Inferior parietal cortex (tissue), 1 donor: ENCODE measurements at regions not wholly inside any gene's neighbourhood (a gene's known extent, or its start where the extent isn't known, plus 50 kb on each side); places are given as distances from the start of the nearest gene placed in this dataset.

Experiments used
- DNase-seq: peaks from one replicate; pipeline ENCODE4 v3.0.0-alpha.2; 2016; ENCODE audit errors: extremely low spot score

DNA sequence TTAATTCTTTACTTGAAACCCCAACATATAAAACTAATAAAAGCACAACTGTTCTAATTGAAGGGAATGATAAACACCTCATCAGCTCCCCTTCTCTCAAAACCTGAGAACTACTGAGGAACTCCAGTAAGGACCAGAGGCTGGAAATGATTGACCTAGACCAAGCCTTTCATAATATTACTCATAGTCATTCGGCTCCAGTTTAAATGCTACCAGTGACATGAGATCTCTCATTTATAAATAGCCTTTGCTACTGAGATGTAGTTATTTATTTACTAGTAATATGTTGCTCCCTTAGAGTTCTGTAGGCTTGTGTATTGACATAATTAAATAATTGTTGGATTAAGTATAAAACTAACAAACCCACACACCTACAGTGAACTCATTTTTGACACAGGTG is 209.8 kb upstream of the PRMT6 start:
- DNase-seq = no peak

DNA sequence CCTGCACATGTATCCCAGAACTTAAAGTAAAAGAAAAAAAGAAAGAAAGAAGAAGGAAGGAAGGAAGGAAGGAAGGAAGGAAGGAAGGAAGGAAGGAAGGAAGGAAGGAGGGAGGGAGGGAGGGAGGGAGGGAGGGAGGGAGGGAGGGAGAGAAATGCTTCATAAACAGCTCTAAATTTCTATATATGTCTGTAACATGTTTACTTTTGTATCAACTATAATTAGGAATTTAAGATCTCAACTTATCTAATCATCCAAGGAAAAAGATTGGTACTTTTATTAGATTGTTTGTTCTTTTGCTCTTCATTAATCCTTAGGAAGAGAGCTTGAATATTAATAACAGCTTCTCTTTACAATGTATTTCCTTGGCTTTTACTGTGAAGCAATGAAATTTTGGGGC is 195.4 kb upstream of the PRMT6 start:
- no peak for DNase-seq

DNA sequence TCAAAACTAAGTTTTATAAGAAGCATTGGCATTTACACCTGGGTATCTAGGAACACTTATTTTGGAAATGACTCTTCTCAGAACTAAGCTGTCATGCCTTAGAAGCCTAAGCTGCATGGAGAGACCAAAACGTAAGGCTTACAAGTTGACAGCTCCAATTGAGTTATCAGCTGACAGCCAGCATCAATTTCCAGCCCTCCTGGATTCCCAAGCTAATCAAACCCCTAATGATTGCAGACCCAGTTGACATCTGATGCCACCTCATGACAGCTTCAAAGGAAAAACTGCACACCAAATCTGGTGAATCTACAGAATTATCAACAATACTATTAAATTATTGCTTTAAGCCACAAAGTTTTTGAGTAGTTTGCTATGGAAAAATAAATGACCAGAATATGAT is 187.6 kb upstream of the PRMT6 start:
- DNase-seq = no peak

DNA sequence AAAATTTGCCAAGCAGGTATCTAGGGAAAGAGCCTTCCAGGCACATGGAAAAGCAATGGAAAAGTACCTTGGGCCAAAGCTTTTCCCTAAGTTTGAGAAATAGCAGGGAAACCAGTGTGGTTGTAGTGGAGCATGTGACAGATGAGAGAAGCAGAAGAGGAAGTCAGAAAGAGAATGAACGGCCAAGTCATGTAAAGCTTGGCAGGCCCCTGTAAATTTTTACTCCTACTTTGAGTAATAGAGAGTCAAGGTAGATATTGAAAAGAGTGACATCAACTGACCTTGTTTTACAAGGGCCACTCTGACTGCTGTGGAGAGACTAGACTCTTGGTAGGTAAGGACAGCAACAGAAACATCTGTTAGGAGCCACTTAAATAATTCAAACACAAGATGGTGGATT is 180.9 kb upstream of the PRMT6 start:
- DNase-seq = no peak

DNA sequence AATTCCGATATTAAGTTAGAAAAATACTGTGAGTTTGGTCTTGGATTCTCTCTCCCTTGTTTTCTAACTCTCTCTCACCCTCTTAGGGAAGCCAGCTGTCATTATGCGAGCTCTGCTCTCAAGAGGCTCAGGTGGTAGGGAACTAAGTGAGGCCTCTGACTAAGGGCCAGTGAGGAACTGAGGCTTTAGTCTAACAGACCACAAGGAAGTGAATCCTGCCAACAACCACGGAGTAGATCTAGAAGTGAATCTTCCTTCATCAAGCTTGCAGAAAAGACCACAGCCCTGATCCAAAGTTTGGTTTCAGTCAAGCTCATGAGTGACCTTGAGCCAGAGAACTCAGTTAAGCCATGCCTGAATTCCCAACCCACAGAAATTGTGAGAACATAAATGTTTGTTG is 180.1 kb upstream of the PRMT6 start:
- no peak for DNase-seq

DNA sequence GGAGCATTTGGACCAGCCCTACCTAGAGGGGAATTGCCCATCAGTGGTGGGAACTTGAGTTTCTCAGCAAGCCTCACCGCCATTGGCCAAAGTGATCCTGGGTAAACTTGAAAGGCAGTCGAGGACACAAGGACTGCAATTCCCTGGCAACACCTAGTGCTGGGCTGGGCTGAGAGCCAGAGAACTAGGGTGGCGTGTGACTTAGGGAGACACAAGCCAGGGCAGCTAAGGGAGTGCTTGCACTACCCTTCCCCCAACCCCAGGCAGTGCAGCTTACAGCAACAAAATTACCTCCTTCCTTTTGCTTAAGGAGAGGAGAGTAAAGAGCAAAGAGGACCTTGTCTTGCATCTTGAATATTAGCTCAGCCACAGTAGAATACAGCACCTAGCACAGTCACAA is 176.9 kb upstream of the PRMT6 start:
- no peak for DNase-seq

DNA sequence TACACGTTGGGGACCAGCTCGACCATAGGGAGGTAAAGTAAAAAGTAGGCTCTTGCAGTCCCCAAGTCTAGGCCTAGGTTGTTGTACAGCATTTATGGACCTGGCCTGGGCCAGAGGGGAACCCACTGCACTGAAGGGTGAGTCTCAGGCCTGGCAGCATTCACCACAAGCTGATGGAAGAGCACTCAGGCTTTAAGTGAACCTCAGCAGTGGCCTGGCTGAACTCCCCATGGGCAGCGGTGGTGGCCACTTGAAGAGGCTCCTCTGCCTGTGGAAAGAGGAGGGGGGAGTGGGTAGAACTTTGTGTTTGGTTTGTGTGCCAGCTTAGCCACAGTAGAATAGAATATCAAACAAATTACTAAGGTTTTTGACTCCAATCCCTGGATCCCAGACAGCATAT is 176.2 kb upstream of the PRMT6 start:
- no peak for DNase-seq

DNA sequence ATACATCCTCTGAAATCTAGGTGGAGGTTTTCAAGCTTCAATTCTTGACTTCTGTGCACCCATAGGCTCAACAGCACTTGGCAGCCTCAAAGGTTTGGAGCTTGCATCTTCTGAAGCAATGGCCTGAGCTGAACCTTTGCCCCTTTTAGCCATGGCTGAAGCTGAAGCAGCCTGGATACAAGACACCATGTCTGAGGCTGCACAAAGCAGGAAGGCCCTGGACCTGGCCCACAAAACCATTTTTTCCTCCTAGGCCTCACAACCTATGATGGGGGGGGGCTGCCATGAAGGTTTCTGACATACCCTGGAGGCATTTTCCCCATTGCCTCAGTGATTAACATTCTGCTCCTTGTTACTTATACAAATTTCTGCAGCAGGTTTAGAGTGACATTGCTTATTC is 173.3 kb upstream of the PRMT6 start:
- DNase-seq = no peak

DNA sequence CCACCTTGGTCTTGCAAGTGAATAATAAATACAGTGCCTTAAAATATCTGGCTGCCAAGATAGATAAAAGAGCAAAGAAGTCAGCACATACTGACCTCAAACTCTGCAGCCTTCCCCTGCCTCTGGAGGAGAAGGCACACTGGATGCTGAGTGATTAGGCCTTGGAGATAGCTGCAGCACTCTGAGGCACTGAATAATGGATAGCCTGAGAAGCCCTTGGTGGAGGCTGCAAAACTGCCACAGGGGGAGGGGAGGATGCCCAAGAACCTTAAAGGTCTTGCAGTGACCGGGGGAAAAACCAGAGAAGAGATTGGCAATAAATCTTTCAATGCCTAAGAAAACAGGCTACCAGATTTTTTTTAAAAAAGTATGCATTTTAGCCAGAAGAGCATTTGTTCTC is 167.4 kb upstream of the PRMT6 start:
- DNase-seq = no peak

DNA sequence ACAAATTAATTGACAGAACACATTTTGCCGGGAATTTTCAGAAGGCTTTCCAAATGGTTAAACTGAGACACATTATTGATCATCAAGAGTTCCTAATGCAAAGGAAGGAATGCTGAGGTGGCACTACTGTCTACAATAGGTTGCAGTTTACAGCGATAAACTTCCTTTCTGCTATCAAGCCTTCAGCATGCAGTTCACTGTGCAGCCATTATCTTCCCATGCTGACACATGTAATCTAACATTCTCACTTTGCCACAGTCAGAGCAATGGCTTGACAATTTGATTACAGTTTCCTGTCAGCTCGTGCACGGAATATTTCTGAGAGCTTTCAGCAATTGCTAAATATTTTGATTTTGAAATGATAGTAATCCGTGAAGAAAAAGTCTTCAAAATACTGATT is 166.9 kb upstream of the PRMT6 start:
- no peak for DNase-seq

DNA sequence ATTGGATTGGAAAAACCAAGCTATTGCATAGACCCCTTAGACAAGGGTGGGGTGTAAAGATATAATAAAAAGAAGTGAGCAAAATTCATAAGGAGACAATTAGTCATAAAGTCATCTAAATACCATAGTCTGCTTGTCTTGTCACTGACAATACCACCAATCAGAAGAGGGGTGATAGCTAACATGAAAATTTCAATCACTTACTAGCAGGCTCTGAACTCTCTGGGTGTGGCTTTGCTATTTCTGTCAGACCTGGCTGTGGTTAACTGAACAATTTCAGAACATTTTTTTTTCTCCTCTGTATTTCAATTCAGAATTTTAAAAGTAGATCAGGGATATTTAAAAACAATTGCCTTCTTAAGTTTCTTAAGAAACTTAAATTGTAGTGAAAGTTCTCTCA is 158.5 kb upstream of the PRMT6 start:
- DNase-seq = no peak

DNA sequence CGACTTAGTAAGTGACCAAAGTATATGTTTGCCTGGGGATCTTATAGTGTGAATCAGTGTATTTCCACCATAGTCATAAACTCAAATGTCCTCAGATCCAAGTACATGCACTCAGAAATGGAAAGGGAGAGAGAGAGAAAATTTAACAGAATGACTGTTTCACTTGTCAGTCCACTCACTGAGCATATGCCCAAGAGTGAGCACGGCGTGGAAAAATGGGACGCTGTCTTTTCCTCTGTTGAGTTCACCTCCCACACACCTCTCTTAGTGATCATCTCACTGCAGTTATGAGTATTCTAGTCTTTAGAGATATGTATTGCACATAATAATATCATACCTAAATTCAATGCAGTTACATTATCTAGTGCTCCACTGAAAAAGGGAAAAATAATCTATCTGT is 156.8 kb upstream of the PRMT6 start:
- DNase-seq = peak; percentile 8

DNA sequence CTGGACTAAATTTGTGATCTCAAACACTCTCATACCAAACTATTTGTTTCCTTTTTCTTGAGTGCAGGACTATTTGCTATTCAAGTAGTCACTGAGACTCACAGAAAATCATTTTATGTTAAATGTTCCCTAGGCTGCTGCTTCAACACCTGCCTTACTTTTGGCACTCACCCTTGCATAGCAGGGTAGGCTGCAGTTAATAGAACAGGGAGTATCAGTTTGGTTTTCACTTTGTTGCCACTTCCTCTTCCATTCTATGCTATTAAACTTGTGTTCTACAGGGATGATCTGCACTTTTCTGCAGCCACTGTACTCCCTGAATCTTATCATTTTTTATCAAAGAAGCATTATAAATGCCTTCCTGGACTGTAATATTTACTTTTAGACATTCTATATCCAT is 148.7 kb upstream of the PRMT6 start:
- DNase-seq = no peak

DNA sequence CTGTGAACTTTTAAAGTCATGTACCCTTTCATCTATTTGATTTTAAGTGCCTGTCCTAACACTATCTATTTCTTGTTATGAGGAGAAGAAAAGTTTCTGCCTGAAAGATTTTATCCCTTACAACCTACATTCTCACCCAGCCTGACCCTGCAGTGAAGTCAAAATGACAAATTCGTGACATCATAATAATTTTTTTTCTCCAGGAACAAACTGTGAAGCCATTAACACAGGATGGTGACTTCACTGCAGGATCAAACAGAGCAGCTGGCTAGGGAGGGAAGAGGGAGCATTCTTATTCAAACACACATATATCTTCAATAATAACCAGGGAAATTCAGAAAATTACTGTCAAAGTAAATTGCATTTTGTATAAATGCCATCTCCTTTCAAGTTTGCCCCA is 147.8 kb upstream of the PRMT6 start:
- DNase-seq = no peak

DNA sequence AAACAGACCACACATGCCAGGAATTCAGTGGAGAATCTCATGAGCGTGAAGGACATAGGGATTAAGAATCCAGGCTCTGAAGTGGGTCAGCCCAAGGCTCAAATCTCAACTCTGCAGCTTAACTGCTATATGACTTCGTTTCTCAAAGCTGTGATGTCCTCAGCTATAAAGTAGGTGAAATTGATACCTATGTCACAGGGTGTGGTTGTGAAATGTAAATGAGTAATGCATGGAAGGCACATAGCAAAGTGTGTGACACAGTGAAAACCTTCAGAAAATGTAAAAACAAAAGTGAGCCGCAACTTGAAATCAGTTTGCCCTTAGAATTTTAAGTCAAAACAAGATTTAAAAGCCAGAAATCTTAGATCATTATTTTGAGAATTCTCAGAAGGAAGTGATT is 145.7 kb upstream of the PRMT6 start:
- no peak for DNase-seq

DNA sequence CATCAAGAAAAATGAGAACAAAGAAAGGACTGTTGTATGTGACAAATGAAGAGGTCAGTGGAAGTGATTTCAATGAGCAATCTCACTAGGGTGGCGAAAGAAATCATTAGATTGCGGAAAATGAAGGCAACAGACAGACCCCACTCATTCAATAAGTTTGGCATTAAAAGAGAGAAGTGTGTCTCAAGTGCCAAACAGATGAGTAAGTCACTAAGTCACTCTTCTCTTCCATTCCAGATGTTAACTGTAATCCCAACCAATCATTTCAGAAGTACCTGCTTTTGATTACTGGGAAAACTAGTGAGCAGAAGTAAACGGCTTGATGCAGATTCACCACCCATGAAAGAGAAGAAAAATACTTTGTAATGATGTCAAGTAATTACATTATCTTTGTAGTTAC is 144.3 kb upstream of the PRMT6 start:
- DNase-seq = no peak

DNA sequence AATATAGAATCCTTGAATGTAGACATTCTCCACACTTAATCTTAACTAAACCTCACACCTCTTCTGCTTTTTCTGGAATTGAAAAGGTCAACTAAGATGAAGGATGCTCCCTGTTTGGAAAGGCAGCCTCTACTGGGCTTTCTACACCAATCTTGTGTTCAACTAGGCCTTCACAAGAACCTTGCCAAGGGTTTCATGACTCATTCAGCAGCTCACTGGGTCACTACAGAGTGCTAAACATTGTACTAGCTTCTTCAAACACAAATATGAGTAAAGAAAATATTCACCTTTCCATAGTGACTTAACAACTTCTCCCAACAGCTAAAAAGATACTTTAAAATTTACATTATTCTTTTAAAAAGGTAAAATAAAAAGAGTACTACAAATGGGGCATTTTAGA is 135.3 kb upstream of the PRMT6 start:
- DNase-seq = no peak

DNA sequence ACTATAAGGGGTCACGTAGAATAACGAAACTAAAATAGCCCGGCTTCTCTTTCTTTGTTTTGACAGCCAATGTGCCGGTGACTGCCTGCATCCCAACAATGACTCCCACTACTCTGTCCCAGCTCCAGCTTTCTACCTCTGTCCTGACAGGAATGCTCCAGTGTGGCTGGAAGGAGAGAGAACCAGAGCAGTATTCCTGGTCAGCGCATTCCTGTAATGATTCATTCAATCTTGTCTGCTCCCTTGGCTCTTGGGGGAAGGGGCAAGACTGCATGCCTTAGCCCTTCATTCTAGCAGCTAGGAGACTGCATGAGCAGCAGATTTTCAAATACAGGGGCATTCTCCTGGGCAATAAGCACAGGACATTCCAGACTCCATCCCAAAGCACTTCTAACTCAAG is 132.1 kb upstream of the PRMT6 start:
- no peak for DNase-seq

DNA sequence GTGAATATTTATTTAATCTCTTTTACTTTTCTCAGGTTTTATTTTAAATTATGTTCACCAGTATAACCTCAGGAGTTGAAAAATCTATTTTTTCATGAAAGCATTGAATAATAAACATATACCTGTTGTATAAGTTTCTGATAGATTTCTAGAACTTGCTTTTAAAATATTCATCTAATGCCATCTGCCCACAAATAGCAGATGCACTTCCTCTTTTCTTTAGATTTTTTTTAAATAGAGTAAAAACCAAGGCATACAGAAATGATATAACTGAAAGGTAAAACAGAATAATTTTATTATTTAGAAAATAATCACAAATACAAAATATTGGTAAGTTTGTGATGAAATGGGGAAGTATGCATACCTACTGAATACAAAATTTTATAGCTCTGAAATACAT is 130.7 kb upstream of the PRMT6 start:
- DNase-seq = no peak

DNA sequence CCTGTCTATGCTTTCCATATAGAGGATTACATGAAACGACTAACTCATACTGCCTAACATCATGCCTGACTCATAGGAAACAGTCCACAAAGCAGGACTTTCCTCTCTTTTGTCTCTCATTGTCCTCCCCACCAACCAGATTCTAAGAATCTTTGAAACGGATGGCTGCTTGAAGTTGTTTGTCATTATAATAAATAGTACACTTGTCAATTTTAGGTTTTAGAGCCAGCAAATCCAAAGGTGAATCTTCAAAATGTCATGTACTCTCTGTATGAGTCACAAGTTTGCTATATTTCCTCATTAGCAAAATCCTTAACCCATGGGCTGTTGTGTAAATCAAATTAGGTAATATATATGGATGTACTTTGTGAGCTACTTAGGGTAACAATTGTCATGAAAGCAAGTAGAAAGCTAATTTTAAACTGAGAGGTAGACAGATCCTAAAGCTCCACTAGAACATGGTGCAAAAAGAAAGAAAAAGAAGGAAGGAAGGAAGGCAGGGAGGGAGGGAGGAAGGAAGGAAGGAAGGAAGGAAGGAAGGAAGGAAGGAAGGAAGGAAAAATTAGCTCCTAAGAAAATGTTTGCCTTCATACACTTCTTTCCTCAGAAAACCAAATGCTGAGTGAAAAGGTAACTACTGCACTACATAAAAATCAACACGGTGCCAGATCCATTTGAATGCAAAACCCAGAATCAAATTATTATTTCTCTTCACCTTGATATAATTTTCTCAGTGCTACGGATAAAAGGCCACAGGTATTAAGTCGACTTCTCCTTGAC is 129.5 kb upstream of the PRMT6 start:
- no peak for DNase-seq

DNA sequence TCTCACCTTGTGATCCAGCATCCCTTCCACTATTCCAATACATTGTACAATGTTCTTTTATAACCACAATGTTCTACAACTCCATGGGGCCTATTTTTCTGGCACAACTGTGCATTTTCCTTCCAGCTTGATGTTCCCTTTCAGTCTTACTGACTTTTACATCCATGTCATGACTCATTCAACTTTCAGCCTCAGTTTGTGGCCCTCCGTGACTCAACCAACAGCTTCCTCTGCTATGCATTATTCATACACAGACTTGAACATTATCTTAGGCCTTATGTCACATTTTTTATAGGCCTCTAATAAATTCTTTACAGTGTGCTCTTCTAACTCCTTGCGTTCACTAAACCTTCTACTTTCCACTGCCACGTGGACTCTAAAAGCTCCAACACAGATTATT is 119.4 kb upstream of the PRMT6 start:
- DNase-seq = no peak

DNA sequence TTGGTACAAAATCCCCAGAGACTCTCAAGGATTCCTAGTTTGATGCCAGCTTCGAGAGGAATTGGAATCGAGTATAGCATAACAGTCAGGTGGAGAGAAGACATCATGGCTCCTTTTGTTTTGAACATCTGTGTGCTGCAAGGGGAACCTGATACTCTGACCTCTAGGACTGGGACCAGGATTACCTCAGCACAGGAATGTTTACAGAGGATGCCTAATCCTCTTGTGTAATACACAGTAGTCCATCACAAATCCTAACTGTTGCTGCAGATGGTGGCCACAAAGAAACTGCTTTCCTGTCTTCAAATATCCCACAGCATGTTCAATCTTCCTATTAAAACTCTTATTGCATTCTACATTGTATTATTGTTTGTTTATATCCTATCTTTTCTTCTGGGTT is 111.8 kb upstream of the PRMT6 start:
- DNase-seq = no peak

DNA sequence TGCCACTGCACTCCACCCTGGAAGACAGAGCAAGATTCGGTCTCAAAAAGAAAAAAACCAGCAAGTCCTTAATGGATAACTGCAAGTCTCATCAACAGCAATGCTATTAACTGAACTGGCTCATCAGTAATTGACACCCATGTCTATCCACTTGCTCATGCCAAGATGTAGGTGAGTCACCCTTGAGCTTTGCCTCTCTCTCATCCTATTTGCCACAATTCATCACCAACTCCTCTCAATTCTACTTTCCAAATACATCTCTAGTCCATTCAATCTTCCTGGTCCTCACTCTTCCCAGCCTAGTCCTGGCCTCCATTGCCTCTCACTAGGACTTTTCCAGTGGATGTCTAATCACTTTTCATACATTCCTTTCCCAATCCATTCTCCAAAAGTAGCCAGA is 103.7 kb upstream of the PRMT6 start:
- DNase-seq = no peak

DNA sequence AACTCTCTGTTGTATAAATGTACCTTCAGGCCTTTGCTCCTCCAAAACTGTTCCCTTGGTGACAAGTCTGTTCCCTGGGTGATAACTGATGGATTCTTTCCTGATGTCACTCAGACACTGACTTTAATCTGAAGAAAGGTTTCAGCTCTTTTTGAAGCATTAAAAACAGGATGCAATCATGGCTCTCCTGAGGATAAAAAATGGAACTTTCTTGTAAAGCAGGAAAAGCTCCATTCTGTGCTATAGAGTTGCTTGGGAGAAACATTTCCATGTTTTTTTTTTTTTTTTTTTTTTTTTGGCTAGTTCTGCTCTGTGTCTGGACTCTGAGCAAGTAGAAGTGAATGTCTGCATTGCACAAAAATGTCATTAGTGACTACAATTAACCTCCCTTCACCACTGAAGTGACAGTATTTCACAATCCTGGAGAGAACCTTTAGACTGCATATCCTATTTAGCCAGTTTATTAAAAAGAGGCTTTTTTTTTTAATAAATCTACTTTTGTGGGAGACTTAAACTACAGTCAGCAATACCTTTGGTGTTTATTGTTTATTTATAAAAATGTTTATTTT is 101.7 kb upstream of the PRMT6 start:
- no peak for DNase-seq
